K562 (cell line): ENCODE measurements at regions not wholly inside any gene's neighbourhood (a gene's known extent, or its start where the extent isn't known, plus 50 kb on each side); places are given as distances from the start of the nearest gene placed in this dataset.
"Not testable (repeated sequence)": the region's sequence is repeated elsewhere in the genome, so short reads cannot be mapped to it uniquely, and the experiment has no call there.

ENCODE experiments used
- CREB5 ChIP-seq: fragments of 250-450 bp; sonication (Bioruptor Pico); IDR thresholded peaks from 2 replicates; pipeline ENCODE4 v1.5.0; 2020; ENCODE audit warnings: mild to moderate bottlenecking
- ESRRB ChIP-seq: fragments of 250-450 bp; sonication (Bioruptor Pico); IDR thresholded peaks from 2 replicates; pipeline ENCODE4 v1.5.0; 2020; ENCODE audit warnings: mild to moderate bottlenecking, moderate library complexity, borderline replicate concordance
- HNRNPUL1 ChIP-seq: fragments of 200-400 bp; formaldehyde crosslinking; IDR thresholded peaks from 2 replicates; pipeline ENCODE4 v1.6.1; 2017; ENCODE audit warnings: low read length
- POLR2A ChIP-seq: fragments of 450-650 bp; conservative IDR thresholded peaks from 2 replicates; pipeline ENCODE4 v1.6.1; 2016
- ZZZ3 ChIP-seq: fragments of 450-650 bp; IDR thresholded peaks from 2 replicates; pipeline ENCODE4 v1.6.1; 2016; ENCODE audit warnings: antibody characterized with exemption, mild to moderate bottlenecking, moderate library complexity
- TF ChIP-seq, protein P1 (sequence below): sonication (generic); formaldehyde crosslinking; IDR thresholded peaks from 2 replicates; pipeline ENCODE4 v1.8.0; 2023; ENCODE audit warnings: missing genetic modification reagents, mild to moderate bottlenecking, borderline replicate concordance

- not testable (repeated sequence) for TF ChIP-seq CREB5 (CRISPR knock-in tag); POLR2A; ZZZ3; HNRNPUL1; ESRRB (CRISPR knock-in tag)
- TF ChIP-seq, protein P1, sequence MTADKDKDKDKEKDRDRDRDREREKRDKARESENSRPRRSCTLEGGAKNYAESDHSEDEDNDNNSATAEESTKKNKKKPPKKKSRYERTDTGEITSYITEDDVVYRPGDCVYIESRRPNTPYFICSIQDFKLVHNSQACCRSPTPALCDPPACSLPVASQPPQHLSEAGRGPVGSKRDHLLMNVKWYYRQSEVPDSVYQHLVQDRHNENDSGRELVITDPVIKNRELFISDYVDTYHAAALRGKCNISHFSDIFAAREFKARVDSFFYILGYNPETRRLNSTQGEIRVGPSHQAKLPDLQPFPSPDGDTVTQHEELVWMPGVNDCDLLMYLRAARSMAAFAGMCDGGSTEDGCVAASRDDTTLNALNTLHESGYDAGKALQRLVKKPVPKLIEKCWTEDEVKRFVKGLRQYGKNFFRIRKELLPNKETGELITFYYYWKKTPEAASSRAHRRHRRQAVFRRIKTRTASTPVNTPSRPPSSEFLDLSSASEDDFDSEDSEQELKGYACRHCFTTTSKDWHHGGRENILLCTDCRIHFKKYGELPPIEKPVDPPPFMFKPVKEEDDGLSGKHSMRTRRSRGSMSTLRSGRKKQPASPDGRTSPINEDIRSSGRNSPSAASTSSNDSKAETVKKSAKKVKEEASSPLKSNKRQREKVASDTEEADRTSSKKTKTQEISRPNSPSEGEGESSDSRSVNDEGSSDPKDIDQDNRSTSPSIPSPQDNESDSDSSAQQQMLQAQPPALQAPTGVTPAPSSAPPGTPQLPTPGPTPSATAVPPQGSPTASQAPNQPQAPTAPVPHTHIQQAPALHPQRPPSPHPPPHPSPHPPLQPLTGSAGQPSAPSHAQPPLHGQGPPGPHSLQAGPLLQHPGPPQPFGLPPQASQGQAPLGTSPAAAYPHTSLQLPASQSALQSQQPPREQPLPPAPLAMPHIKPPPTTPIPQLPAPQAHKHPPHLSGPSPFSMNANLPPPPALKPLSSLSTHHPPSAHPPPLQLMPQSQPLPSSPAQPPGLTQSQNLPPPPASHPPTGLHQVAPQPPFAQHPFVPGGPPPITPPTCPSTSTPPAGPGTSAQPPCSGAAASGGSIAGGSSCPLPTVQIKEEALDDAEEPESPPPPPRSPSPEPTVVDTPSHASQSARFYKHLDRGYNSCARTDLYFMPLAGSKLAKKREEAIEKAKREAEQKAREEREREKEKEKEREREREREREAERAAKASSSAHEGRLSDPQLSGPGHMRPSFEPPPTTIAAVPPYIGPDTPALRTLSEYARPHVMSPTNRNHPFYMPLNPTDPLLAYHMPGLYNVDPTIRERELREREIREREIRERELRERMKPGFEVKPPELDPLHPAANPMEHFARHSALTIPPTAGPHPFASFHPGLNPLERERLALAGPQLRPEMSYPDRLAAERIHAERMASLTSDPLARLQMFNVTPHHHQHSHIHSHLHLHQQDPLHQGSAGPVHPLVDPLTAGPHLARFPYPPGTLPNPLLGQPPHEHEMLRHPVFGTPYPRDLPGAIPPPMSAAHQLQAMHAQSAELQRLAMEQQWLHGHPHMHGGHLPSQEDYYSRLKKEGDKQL = not testable (repeated sequence)
These were observed 184.3 kb downstream of the TBC1D2B start for GRCh38 chr15:77893246-77893645.
